ENCODE measurements at regions not wholly inside any gene's neighbourhood (a gene's known extent, or its start where the extent isn't known, plus 50 kb on each side); places are given as distances from the start of the nearest gene placed in this dataset. TPM values are rescaled to one million over a fixed set of nuclear protein-coding genes. Genes with fewer than 3 reads are reported as not detected.

- no peak for TF ChIP-seq CTCF (IDR thresholded peaks at IDR 0.05; ENCODE audit: unreplicated experiment)
- DNase-seq (ENCODE audit: low spot score, unreplicated experiment): no peak
- Mint-ChIP-seq H3K4me3 (ENCODE audit: low read depth) (no peak overlapping the region), H3K9me3 (ENCODE audit: low read depth) (no peaks in the 10 kb centered on the region), H3K36me3 (ENCODE audit: insufficient read depth) (no peaks in the 10 kb centered on the region), H3K27me3 (peaks cover 6% of the 10 kb centered on the region), H3K27ac (no peak overlapping the region), H3K4me1 (ENCODE audit: low read depth) (peaks cover 7% of the 10 kb centered on the region)
Measured at GRCh38 chr5:7325975-7326913, 69.7 kb upstream of the ADCY2 start.

- Mint-ChIP-seq H3K27me3 (peaks cover 6% of the 10 kb centered on the region), H3K4me1 (ENCODE audit: low read depth) (peaks cover 8% of the 10 kb centered on the region), H3K27ac (no peak overlapping the region), H3K4me3 (ENCODE audit: low read depth) (no peak overlapping the region), H3K9me3 (ENCODE audit: low read depth) (no peaks in the 10 kb centered on the region), H3K36me3 (ENCODE audit: insufficient read depth) (no peaks in the 10 kb centered on the region)
- TF ChIP-seq CTCF (IDR thresholded peaks at IDR 0.05; ENCODE audit: unreplicated experiment): no peak
- no peak for DNase-seq (ENCODE audit: low spot score, unreplicated experiment)
Measured at GRCh38 chr5:7329141-7329540, 66.8 kb upstream of the ADCY2 start.

GRCh38 chr5:7329712-7330111 is 66.2 kb upstream of the ADCY2 start:
- no peaks in the 10 kb centered on the region for H3K36me3 Mint-ChIP-seq (ENCODE audit: insufficient read depth)
- peaks cover 8% of the 10 kb centered on the region for H3K4me1 Mint-ChIP-seq (ENCODE audit: low read depth)
- no peak overlapping the region for H3K4me3 Mint-ChIP-seq (ENCODE audit: low read depth)
- TF ChIP-seq CTCF (IDR thresholded peaks at IDR 0.05; ENCODE audit: unreplicated experiment): no peak
- H3K27me3 Mint-ChIP-seq: peaks cover 6% of the 10 kb centered on the region
- DNase-seq (ENCODE audit: low spot score, unreplicated experiment): no peak
- H3K9me3 Mint-ChIP-seq (ENCODE audit: low read depth): peaks cover 3% of the 10 kb centered on the region
- H3K27ac Mint-ChIP-seq: no peak overlapping the region

- H3K4me1 Mint-ChIP-seq (ENCODE audit: low read depth): peaks cover 8% of the 10 kb centered on the region
- no peak overlapping the region for H3K4me3 Mint-ChIP-seq (ENCODE audit: low read depth)
- no peak overlapping the region for H3K27ac Mint-ChIP-seq
- H3K36me3 Mint-ChIP-seq (ENCODE audit: insufficient read depth): no peaks in the 10 kb centered on the region
- DNase-seq (ENCODE audit: low spot score, unreplicated experiment): no peak
- H3K27me3 Mint-ChIP-seq: peaks cover 6% of the 10 kb centered on the region
- H3K9me3 Mint-ChIP-seq (ENCODE audit: low read depth): peaks cover 4% of the 10 kb centered on the region
- no peak for TF ChIP-seq CTCF (IDR thresholded peaks at IDR 0.05; ENCODE audit: unreplicated experiment)
Measured at GRCh38 chr5:7330256-7330655, 65.7 kb upstream of the ADCY2 start.

DNA sequence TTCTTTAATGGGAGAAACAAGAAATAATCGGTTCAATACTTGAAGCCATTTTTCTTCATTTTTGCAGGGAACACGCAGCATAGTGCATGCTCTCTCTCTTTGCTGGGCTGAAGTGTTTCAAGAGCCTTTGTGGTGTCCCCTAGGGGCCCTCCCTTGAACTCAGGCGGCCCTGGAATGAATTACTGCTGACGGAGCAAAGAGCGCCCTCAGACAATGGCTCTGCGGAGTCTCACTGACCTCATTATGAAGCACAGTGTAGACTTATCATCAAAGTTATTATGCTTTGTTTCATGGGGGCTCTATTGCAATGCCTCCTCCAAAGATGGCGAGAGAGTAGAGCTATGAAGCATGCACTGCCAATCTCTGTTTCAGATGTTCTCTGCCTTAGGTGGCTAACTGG is 64.8 kb upstream of the ADCY2 start:
- peaks cover 8% of the 10 kb centered on the region for H3K4me1 Mint-ChIP-seq (ENCODE audit: low read depth)
- no peak overlapping the region for H3K27ac Mint-ChIP-seq
- H3K36me3 Mint-ChIP-seq (ENCODE audit: insufficient read depth): no peaks in the 10 kb centered on the region
- no peak overlapping the region for H3K4me3 Mint-ChIP-seq (ENCODE audit: low read depth)
- TF ChIP-seq CTCF (IDR thresholded peaks at IDR 0.05; ENCODE audit: unreplicated experiment): no peak
- no peak for DNase-seq (ENCODE audit: low spot score, unreplicated experiment)
- peaks cover 4% of the 10 kb centered on the region for H3K9me3 Mint-ChIP-seq (ENCODE audit: low read depth)
- H3K27me3 Mint-ChIP-seq: peaks cover 6% of the 10 kb centered on the region

Small RNAs in the stretch of these regions (microRNA-seq; reads per million reads assigned to microRNA genes)
- gene MIR4278 (ENCODE audit: borderline number of aligned reads, unreplicated experiment): not detected

Data from progenitor cell of endocrine pancreas (in vitro differentiated cells).